ENCODE measurements at regions not wholly inside any gene's neighbourhood (a gene's known extent, or its start where the extent isn't known, plus 50 kb on each side); places are given as distances from the start of the nearest gene placed in this dataset.

GRCh38 chr4:189237340-189237739 lies 703.3 kb upstream of the FRG1 start:
- no peak for DNase-seq (ENCODE audit: low spot score)

DNA sequence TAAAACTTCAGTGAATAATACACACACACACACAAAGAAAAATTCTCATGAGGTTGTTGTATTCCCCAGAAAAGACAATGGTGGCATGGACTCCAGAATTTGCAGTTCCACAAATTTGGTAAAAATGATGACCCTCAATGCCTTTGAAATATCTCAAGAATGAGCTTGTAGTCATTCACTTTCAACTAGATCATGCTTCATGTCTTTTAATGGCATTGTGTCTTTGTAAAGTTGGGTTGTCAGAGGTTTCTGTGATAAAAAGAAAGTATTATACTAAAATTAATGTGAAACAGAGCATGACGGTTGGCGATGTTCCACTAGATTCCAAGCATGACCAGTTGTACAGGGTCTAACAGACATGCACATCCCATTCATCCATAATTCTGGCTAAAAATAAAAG lies 685.0 kb upstream of the FRG1 start:
- no peak for DNase-seq (ENCODE audit: low spot score)

- no peak for DNase-seq (ENCODE audit: low spot score)
Observed at GRCh38 chr4:189261475-189261874, 679.2 kb upstream of the FRG1 start.

GRCh38 chr4:189265515-189265914 lies 675.2 kb upstream of the FRG1 start:
- no peak for DNase-seq (ENCODE audit: low spot score)

DNA sequence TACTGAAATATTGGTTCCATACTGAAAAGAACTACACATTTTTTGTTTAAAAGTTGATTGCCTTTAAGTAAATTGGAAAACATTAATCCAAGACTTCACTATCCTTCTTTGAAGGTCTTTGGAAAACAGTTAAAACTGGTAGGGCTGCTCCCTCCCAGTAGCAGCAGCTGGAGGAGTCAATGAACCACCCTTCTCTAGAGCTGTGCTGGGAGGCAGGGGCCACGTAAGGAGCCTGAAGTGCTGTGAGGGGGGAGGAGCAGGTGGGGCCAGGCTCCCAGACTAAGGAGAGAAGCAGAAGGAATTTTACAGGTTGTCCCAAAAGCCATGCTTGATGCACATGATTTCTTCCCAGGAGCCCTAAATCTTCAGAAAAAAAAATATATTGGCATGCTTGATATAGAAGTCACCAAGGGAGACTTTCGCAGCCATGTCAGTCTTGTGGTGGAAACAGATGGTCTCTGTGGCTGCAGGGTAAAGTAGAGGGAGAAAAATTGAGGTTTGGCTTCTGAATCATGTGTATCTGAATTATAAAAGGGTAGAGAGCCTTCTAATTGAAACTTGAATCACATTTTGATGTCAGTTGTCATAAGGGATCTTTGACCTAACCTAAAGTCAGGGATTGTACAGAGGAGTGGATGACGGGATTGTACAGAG lies 673.2 kb upstream of the FRG1 start:
- no peak for DNase-seq (ENCODE audit: low spot score)

DNA sequence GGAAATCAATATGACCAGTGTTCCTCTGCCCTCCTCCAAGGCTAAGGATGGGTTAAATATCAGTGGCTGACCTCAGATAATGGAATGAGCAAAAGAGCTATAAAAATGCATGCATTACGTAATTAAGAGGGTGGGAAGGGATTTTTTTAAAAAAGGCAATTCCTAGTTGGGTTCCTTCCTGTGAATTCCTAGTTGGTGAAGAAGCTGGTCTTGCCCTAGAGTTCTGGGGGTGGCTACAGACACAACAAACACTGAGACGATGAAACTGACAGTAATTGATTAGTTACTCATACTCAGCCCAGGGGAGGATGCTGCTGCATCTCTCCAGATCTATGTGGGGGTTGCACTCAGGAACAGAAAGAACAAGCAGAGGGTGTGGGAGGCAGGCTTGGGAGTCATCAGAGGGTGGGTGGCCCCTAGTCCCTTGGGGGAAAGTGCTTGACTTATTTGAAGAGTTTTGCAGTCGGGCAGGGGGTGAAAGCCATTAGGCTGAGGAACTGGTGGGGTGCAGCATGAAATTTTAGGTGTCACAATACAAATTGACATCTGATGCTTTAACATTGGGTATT lies 662.0 kb upstream of the FRG1 start:
- DNase-seq (ENCODE audit: low spot score): no peak

DNA sequence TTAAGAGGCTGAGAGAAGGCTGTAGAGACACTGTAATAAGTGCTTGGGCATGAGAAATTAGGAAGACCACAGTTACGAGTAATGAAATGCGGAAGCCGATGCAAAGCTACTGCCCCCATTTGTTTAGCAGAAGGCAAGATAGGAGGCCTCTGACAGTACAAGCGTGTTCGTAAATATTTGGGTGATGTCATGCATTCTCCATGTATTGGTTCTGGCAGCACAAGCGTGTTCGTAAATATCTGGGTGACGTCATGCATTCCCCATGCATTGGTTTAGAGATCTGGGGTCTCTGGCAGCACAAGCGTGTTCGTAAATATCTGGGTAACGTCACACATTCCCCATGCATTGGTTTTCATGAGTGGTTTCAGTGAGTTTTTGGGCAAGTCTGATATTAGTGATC lies 661.5 kb upstream of the FRG1 start:
- peak; percentile 7 for DNase-seq (ENCODE audit: low spot score)

DNA sequence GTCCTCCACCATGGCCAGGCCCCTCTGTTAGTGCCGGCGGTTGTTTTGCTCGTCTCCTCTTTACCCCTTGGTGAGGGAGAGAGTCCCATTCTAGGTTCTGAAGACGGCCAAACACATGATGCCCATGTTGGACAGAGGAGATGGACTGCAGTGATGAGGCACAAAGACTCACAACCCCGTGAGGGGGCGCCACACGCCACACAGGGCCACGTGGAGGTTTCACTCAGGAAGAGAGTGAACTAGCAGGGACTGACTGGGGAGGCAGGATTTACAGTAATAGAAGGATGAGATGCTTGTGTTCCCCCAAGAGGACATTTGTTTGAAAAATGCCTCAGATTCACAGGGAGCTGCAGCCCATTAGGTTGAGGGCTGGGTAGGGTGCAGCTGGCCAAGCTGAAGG lies 655.3 kb upstream of the FRG1 start:
- DNase-seq (ENCODE audit: low spot score): no peak

DNA sequence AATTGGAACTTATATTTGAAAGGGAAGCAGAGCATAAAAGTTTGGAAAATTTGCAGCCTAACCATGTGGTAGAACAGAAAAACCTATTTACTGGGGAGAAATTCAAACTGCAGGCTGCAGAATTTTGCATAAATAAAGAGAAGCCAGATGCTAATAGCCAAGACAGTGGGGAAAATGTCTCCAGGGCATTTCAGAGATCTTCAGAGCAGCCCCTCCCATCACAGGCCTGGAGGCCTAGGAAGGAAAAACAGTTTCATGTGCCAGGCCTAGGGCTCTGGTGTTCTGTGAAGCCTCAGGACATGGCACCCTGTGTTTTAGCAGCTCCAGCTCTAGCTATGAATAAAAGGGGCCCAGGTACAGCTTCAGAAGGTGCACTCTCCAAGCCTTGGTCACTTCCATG lies 648.7 kb upstream of the FRG1 start:
- DNase-seq (ENCODE audit: low spot score): no peak

DNA sequence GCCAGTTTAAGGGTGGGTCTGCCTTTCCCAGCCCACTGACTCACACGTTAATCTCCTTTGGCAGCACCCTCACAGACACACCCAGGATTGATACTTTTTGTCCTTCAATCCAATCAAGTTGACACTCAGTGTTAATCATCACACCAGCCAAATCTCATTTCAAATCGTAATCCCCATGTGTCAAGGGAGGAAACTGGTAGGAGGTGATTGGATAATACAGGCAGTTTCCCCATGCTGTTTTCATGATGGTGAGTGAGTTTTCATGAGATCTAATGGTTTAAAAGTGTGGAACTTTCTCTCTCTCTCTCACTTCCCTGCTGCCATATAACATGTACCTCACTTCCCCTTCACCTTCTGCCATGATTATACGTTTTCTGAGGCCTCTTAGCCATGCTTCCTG lies 647.2 kb upstream of the FRG1 start:
- DNase-seq (ENCODE audit: low spot score): no peak

DNA sequence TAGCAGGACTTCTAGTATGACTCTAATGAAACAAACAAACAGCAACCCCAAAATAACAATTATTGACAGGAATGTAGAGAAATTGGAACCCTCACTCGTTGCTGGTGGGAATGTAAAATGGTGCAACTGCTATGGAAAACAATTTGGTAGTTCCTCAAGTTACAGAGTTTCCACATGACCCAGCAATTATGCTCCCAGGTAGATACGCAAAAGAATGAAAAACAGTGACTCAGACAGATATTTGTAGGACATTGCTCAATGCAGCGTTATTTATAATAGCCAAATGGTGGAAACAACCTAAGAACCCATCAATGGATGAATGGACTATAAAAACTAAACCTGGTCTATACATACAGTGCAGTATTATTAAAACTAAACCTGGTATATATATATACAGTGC lies 646.1 kb upstream of the FRG1 start:
- DNase-seq (ENCODE audit: low spot score): no peak

GRCh38 chr4:189299706-189300105 lies 641.0 kb upstream of the FRG1 start:
- no peak for DNase-seq (ENCODE audit: low spot score)

- no peak for DNase-seq (ENCODE audit: low spot score)
Observed at GRCh38 chr4:189301692-189302091, 639.0 kb upstream of the FRG1 start.

GRCh38 chr4:189302719-189303118 lies 638.0 kb upstream of the FRG1 start:
- no peak for DNase-seq (ENCODE audit: low spot score)

DNA sequence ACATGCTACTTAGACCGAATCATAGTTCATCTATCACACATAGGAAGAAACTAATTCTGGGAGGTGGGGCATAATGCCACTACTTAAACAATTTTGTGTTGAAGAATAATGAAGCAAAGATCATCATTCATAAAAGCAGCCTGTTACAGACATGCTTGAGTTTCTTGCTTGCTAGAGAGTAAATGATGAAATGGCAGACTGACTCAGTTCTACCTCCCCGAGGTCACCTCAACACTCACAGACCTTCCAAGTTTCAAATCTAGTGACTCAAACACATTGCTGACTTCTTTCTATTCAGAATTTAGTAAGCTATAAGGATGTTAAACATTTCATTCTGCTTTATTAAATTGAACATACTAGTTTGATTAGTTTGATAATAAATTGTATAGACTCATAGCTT lies 636.5 kb upstream of the FRG1 start:
- no peak for DNase-seq (ENCODE audit: low spot score)

- peak; percentile 29 for DNase-seq (ENCODE audit: low spot score)
Observed at GRCh38 chr4:189304809-189305208, 635.9 kb upstream of the FRG1 start.

GRCh38 chr4:189305500-189305899 lies 635.2 kb upstream of the FRG1 start:
- no peak for DNase-seq (ENCODE audit: low spot score)

GRCh38 chr4:189311251-189311650 lies 629.4 kb upstream of the FRG1 start:
- DNase-seq (ENCODE audit: low spot score): no peak

GRCh38 chr4:189313064-189313463 lies 627.6 kb upstream of the FRG1 start:
- DNase-seq (ENCODE audit: low spot score): no peak

DNA sequence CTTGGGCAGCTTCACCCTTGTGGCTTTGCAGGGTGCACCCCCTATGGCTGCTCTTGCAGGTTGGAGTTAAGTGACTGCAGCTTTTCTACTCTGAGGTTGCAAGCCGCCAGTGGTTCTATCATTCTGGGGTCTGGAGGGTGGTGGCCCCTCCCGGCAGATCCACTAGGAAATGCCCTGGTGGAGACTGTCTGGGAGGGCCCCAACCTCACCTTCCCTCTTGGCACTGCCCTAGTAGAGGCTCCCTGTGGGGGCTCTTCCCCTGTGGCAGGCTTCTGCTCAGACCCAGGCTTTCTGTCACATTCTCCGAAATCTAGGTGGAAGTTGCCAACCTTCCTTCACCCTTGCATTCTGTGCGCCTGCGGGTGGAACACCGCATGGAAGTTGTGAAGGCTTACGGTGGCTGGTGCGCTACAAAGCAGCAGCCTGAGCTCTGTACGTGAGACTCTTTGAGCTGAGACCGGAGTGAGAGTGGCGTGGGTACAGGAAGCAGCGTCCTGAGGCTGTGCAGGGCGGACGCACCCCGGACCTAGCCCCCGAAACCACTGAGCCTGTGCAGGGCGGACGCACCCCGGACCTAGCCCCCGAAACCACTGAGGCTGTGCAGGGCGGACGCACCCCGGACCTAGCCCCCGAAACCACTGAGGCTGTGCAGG lies 626.7 kb upstream of the FRG1 start:
- DNase-seq (ENCODE audit: low spot score): no peak

DNA sequence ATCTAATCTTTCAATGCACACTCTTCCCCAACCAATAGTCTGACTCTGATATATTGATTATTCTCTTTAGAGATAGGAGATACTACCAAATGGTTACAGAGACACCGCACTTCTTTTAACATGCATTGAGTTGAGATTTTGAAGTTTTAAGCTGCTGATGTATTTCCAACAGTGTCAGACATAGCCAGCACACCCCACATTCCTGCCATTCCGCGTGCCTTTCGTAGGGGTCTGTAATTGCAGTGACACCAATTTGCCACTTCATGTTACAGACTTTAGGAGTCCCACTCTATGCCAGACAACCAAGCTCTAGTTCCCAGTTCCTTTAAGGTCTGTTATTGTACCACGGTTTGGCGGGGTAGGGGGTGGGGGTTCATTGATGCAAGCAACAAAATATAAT lies 618.2 kb upstream of the FRG1 start:
- no peak for DNase-seq (ENCODE audit: low spot score)

DNA sequence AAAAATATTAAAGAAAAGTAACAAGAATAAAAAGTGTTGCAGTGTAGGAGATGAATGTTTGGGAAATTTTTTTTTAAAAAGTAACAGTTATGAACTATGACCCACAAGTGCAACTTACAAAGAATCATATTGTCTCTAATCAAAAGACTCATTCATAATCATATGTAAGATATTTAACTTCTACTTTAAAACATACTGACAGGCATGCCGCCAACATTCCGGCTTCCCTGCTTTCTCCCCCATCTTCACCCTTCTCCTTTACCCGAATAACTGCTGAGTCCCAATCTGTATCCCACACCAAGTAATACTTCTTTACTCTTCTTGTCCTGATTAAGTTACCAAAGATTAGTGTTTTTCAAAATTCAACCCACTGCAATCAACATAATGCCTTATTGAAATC lies 598.8 kb upstream of the FRG1 start:
- no peak for DNase-seq (ENCODE audit: low spot score)

GRCh38 chr4:189355590-189355989 lies 585.1 kb upstream of the FRG1 start:
- no peak for DNase-seq (ENCODE audit: low spot score)

- no peak for DNase-seq (ENCODE audit: low spot score)
Observed at GRCh38 chr4:189362364-189362763, 578.3 kb upstream of the FRG1 start.
